ENCODE measurements at regions not wholly inside any gene's neighbourhood (a gene's known extent, or its start where the extent isn't known, plus 50 kb on each side); places are given as distances from the start of the nearest gene placed in this dataset.

- TF ChIP-seq CTCF (IDR thresholded peaks at IDR 0.05; ENCODE audit: control extremely low read depth in 1 of 3, insufficient read depth in 1 of 3, low read depth in 1 of 3, low read length in 3 of 3) (no peak), HDAC6 (IDR thresholded peaks at IDR 0.05; ENCODE audit: low read depth, low read length) (no peak), JUND (IDR thresholded peaks at IDR 0.05; ENCODE audit: low read length) (no peak), POLR2AphosphoS5 (IDR thresholded peaks at IDR 0.05; ENCODE audit: low read depth, low read length) (no peak), POLR2A (IDR thresholded peaks at IDR 0.05; ENCODE audit: control extremely low read depth in 1 of 2, low read depth in 2 of 2, low read length in 2 of 2) (no peak), KDM5A (IDR thresholded peaks at IDR 0.05; ENCODE audit: low read length) (no peak), ZNF274 (IDR thresholded peaks at IDR 0.05; ENCODE audit: borderline replicate concordance, extremely low read depth, low read length) (no peak), SP1 (IDR thresholded peaks at IDR 0.05; ENCODE audit: low read depth, low read length) (no peak), MAFK (IDR thresholded peaks at IDR 0.05; ENCODE audit: low read depth, low read length) (no peak), EZH2 (IDR thresholded peaks at IDR 0.05; ENCODE audit: low read depth, low read length, severe bottlenecking) (no peak), TAF1 (IDR thresholded peaks at IDR 0.05; ENCODE audit: low read depth, low read length) (no peak), RAD21 (IDR thresholded peaks at IDR 0.05 in 1 of 2, conservative IDR thresholded peaks at IDR 0.05 in 1 of 2; ENCODE audit: low read depth in 2 of 2, low read length in 2 of 2) (no peak), FOSL1 (IDR thresholded peaks at IDR 0.05; ENCODE audit: insufficient read depth, low read depth, low read length) (no peak)
These were observed 697.6 kb downstream of the HACE1 start for GRCh38 chr6:104162036-104162669.

All from H1 (cell line).